ENCODE measurements at regions not wholly inside any gene's neighbourhood (a gene's known extent, or its start where the extent isn't known, plus 50 kb on each side); places are given as distances from the start of the nearest gene placed in this dataset.

GRCh38 chrX:69083361-69083760 is 81.9 kb downstream of the PJA1 start:
- no peak for DNase-seq

DNA sequence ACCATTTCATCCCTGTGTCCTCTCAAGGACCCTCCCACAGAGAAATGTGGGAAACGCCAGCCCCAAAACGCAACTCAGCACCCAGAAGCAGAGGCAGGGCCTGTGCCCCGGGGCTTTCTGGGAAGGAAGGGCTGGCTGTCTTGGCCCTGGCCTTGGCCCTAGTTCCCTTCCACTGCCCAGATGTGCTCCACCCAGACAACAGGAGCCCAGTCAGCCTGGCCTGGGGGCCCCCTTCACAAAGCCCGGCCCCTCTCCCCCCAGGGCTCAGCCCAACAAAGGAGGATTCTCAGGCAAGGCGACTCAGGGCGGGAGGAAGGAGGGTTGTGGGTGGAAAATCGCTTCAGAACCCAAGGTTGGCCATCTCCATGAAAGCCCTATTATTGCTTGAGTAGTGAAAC is 82.5 kb downstream of the PJA1 start:
- DNase-seq, result no peak

DNA sequence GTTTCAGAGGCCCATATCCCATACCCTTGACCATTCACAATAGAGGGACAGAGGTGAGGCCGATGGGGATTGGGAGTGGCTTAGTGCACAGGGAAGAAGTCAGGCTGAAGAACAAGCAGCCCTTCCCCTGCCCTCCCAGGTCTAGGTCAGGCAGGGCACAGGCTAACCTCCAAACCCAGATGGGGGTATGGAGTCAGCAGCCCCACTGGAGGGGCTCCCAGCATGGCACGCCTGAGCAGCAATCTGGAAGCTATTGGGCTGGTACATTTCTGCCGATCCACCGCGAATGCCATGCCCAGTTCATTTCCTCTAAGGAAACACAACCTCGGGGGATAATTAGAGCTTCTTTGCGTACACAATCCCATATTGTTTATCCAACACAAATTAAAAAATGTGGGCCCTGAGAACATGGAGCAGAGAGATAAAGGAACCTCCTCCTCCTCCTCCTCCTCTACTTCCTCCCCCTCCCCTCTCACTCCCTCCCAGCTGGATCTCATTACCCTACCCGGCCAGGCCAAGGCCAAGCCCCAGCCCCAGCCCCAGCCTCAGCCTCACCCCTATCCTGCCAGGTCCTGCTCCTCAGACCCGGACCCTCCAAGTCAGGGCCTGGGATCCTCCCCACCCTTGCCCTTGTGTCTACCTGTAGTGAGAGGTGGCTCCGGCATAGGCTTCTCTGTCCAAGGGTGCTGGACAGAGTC is 83.0 kb downstream of the PJA1 start:
- DNase-seq, result no peak

DNA sequence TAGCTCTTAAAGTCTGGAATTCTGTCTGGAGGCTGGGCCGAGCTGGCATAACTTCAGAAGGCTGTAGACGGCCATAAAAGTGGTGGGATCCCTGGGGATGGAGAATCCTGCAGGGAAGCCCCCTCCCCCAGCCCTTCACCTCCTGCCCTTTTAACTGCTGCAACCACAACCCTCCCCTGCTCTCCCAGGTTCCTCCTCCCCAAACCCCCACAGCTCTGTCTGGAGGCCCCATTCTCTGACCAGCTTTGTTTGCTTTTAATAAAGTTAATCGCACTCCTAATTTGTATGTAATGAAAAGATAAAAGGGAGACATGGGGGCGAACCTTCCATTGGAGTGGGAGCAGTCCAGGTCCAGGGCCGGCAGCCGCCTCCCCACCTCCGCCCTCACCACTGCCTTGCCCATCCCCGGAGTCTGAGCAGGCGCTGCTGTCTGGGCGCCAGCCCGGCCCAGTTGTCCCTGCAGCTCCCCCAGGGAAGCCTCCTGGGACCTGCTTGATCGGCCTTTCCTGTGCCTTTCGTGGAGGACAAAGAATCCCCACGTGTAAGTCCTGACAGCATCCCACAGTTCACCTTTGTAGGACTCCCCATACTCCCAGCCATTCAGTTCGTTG is 84.3 kb downstream of the PJA1 start:
- no peak for DNase-seq

DNA sequence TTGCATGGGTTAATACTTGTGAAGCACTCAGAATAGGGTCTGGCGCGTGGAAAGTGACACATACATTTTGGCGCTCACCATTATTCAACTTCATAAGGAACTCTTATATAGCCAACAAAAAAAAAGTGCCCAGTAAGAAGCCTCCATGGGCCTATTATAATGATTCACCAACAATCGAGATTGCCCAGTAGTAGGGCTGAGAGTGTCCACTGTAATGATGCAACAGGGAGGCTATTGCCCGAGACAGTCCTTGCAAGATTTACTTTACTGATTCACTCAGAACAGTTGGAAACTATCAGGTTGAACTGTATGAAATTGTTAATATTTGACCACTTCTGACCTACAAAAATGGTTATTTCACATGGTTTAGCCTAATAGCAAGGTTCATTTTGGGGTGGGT is 86.0 kb downstream of the PJA1 start:
- no peak for DNase-seq

DNA sequence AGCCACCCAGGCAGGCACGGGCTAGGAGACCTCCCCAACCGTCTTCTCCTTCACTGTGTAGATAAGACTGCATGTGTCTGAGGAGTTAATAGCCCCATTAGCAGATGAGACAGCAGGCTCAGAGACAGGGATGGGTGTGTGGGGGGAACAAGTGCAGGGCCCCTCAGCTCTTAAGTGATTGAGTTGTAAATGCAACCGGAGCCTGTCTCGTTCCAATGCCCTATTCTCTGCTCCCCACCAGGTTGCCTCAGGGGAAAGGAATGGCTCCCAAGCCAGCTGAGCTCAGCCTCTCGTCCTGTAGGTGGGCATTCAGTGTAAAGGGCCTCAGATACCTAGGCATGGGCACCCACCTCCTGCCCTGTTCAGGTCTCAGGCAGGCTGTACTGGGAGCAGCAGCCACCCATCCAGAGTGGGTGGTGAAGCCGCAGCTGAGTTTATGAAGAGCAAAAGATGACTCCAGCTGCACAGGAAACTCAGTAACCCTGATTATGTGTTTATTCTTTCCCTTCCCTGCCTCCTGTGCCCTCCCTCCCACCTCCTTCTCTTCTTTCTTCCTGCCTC is 87.3 kb downstream of the PJA1 start:
- DNase-seq, result no peak

DNA sequence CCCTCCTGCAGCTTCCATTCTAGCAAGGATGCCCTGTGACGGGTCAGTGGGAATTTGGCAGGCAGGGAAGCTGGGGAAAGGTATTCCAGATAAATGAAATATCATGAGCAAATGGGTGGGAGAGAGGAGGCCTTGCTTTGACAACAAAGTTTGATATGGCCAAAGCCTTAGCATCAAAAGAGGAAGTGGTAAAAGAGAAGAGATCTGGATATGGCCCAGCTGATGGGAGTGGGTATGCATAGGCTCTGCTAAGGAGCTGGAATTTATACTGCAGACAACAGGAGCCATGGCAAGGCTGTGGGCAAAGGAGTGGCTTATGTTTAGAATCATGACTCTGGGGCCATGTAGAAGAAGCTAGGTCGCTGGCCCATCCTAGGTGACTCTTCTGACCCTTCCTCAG is 89.2 kb downstream of the PJA1 start:
- no peak for DNase-seq

GRCh38 chrX:69074726-69075125 is 90.5 kb downstream of the PJA1 start:
- no peak for DNase-seq

DNA sequence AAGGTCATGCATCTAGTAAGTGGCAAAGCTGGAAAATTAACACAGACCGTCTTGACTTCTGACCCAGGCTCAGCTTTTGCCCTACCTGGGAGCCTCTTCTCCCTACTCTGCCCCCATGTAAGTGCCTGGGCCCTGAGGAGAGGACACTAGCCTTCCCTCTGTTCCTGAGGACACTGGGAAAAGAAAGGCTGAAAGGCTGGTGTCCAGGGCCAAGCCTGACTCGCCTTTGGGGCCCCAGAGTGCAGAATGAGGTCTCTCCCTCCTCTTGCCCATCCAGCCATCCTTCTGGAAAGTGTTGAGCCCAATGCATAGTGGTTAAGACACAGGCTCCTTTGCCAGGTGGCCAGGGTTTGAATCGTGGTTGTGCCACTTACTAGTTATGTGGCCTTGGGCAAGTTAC is 91.5 kb downstream of the PJA1 start:
- no peak for DNase-seq

GRCh38 chrX:69073241-69073640 is 92.0 kb downstream of the PJA1 start:
- no peak for DNase-seq

GRCh38 chrX:69072486-69073006 is 92.7 kb downstream of the PJA1 start:
- DNase-seq, result no peak

- DNase-seq, result no peak
Observed at GRCh38 chrX:69070949-69071650, 94.2 kb downstream of the PJA1 start.

GRCh38 chrX:69069876-69070275 is 95.4 kb downstream of the PJA1 start:
- DNase-seq, result no peak

DNA sequence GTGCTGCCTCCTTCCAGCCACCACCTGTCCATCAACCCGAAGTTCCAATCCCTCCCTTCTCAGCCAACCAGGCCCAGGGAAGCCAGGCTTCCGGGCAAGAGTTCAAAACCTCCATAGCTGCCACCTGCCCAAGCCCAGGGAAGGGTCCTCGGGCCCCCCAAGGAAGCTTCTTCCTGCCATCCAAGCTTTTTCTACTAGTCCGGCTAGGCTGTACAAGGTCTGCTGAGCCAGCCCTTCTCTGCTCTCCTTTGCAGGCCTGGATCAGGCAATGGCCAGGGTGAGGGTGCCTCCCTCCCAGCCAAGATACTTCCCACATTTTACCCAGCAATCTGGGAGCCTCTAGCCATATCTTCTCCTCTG is 96.2 kb downstream of the PJA1 start:
- DNase-seq, result no peak

- DNase-seq, result no peak
Observed at GRCh38 chrX:69068301-69069085, 96.8 kb downstream of the PJA1 start.

DNA sequence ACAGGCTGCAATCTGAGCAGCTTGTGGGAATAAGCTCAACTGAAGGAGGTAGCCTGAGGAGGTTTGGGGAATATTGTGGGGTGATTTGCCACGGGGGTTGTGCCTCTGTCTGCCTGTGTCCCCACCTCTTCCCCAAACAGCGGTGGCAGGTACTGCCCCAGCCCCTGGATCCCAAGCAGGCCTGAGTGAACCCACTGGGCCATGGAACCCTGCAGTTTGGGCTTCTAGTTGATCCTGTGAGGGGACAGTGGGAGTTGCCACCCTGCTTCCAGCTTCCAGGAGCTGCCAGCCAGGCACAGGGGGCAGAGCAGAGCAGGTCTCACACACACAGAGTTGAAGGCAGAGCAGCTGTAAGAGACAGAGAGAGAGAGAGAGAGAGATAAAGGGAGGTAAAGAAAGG is 97.4 kb downstream of the PJA1 start:
- DNase-seq, result no peak

DNA sequence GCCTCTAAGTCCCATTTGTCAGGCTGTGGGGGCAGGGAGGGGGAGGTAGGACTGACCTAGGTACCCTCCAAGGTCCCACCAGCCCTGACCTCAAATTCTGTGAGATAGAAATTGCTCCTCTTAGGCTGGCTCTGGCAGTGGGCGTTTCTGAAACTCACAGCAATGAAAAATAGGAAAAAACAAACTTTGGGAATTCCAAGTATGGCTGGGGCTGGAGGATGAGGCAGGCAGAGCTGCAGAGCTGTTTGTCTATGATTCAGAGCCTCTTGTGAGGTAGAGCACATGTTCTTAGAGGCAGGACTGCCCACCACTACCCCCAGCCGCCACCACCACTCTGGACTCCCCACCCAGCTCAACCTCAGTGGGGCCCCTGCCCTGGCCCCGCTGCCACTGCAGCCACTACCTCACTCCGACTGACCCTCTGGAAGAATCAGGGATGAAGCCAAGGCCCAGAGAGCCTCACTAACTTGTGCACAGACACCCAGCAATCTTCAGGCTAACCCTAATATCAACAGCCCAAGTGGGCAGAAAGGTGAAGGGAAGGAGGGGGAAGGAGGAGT is 98.2 kb downstream of the PJA1 start:
- no peak for DNase-seq

- no peak for DNase-seq
Observed at GRCh38 chrX:69066021-69066757, 99.1 kb downstream of the PJA1 start.

GRCh38 chrX:69065451-69065850 is 99.8 kb downstream of the PJA1 start:
- no peak for DNase-seq

DNA sequence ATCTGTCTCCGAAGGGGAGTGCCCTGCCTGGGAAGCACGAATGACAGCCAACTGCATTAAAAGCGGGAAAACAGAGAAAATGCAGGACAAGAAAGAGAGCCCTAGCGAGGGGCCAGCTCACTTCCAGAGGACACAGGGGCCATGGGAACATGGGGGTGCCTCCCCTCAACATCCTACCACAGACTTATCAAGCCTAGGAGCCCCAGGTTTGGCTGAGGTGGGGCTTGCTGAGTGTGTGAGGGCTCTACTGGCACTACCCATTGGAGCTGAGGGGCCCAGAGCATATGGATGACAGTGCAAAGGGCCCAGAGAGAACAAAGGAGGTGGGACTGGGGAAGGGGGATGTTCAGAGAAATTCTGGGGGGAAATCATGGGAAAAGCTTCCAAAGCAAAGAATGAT is 101.8 kb downstream of the PJA1 start:
- no peak for DNase-seq

DNA sequence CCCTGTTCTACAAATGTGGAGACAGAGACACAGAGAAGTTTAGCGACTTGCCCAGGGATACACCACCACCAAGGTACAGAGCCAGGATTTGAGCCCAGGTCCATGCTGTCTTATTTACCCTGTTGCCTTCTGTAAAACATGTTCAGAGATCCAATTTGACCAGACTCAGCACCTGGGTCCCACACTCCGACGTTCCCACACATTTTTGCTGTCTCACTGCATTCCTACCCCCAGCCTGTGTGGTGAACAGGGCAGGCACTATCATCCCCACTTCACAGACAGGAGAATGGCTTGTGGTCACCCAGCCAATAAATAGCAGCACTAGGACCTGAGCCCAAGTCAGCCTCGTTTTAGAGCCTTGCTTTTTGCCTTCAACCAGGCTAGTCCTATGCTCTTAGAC is 102.8 kb downstream of the PJA1 start:
- no peak for DNase-seq

Data from activated CD4-positive, alpha-beta T cell treated with anti-CD3 and anti-CD28 coated beads, Interleukin-2, Interleukin-6, amounts not matched to agents 100 ng/mL and 50 ng/mL, durations not matched to agents 16 hours and 8 hours (primary cell).